Peyer's patch (tissue), 4 donors: ENCODE measurements at regions not wholly inside any gene's neighbourhood (a gene's known extent, or its start where the extent isn't known, plus 50 kb on each side); places are given as distances from the start of the nearest gene placed in this dataset.

Source experiments
- CTCF ChIP-seq, 6 experiments: fragments of 450-650 bp in 4 of 6; fragments of 200-600 bp in 2 of 6; sonication (generic) in 1 of 6; IDR thresholded peaks; one replicate each; pipeline ENCODE4 v1.5.1; 2017 to 2019; ENCODE audit warnings: antibody characterized with exemption in 6 of 6, mild to moderate bottlenecking in 3 of 6, moderate library complexity in 1 of 6
- POLR2A ChIP-seq, 2 donors: fragments of 450-650 bp; IDR thresholded peaks; one replicate each; pipeline ENCODE4 v1.5.1; 2017; ENCODE audit warnings: antibody characterized with exemption in 2 of 2, mild to moderate bottlenecking in 2 of 2, moderate library complexity in 2 of 2

GRCh38 chr10:51002469-51002868 lies 71.8 kb upstream of the PRKG1 start:
- no peak for TF ChIP-seq CTCF (IDR thresholded peaks at IDR 0.05)
- no peak for TF ChIP-seq POLR2A (IDR thresholded peaks at IDR 0.05)
